Body of pancreas (tissue), 4 donors: ENCODE measurements at regions not wholly inside any gene's neighbourhood (a gene's known extent, or its start where the extent isn't known, plus 50 kb on each side); places are given as distances from the start of the nearest gene placed in this dataset.

Experiments used
- ATAC-seq: fragments of 150-250 bp; one replicate; pipeline ENCODE4 v1.9.1; 2016
- DNase-seq, 4 donors: peaks; one replicate each; pipeline ENCODE4 v3.0.0-alpha.2; 2019
- H3K27ac ChIP-seq, 4 donors: fragments of 200-600 bp; sonication (generic); 1 replicate in 3 of 4; 2 replicates in 1 of 4; pipeline versions ENCODE4 v1.5.1 to v1.6.1; 2016 to 2019; ENCODE audit warnings: mild to moderate bottlenecking in 1 of 4, mixed read lengths in 1 of 4, moderate library complexity in 1 of 4
- H3K27me3 ChIP-seq, 2 donors: fragments of 200-600 bp; sonication (generic); one replicate each; pipeline ENCODE4 v1.6.0; 2016; ENCODE audit warnings: mild to moderate bottlenecking in 1 of 2
- H3K36me3 ChIP-seq, 2 donors: fragments of 200-600 bp; sonication (generic); replicated peaks in 1 of 2; 2 replicates each; pipeline ENCODE4 v1.5.1; 2016; ENCODE audit warnings: low read depth in 2 of 2; ENCODE audit not compliant: insufficient read depth in 1 of 2
- H3K4me1 ChIP-seq: fragments of 200-600 bp; sonication (generic); one replicate; pipeline ENCODE4 v1.6.0; 2016
- H3K4me3 ChIP-seq, 2 donors: fragments of 200-600 bp; sonication (generic); 1 replicate in 1 of 2; 2 replicates in 1 of 2; pipeline ENCODE4 v1.5.1; 2016 to 2019
- H3K9me3 ChIP-seq, 3 donors: fragments of 200-600 bp; sonication (generic); 1 replicate in 2 of 3; 2 replicates in 1 of 3; pipeline ENCODE4 v1.5.1; 2016
- POLR2A ChIP-seq, 3 donors: fragments of 450-650 bp; IDR thresholded peaks; one replicate each; pipeline ENCODE4 v1.6.1; 2016; ENCODE audit warnings: antibody characterized with exemption in 3 of 3, mild to moderate bottlenecking in 2 of 3
- WGBS, 2 donors: methylation state at CpG; one replicate each; pipeline ENCODE4 v1.1.5; 2017; 5-methylcytosine and 5-hydroxymethylcytosine counted together
- intact Hi-C: fragments of 100-400 bp; cut with DNase I; formaldehyde crosslinking; loops from one replicate; pipeline ENCODE4 v1.15.1; 2023
- TF ChIP-seq, protein P1 (sequence below), 7 experiments: fragments of 450-650 bp in 4 of 7; fragments of 200-600 bp in 3 of 7; sonication (generic) in 3 of 7; IDR thresholded peaks; one replicate each; pipeline ENCODE4 v1.5.1; 2016 to 2019; ENCODE audit warnings: antibody characterized with exemption in 7 of 7

DNA sequence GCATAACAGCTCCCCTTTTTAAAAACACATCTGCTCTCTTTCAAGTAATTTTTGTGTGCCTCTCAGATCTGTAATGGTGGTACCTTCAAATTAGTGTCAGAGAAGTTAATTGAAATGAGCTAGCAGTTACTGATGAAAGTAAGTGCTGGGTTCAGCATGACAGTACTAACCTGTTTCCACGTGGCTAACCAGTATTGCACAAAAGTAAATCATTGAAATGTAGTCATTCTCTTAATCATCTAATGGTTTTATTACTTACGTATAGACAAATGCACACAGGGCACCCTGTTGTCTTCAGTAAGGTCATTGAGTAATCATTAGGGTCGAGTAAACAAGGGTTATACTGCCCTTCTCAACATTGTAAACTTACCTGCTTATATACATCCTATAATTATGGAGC lies 157.8 kb upstream of the PRR16 start:
- H3K27ac ChIP-seq = no peak overlapping the region
- 25 to 26% methylated on average over 3 of the region's 3 CpGs for WGBS, 2 donors

DNA sequence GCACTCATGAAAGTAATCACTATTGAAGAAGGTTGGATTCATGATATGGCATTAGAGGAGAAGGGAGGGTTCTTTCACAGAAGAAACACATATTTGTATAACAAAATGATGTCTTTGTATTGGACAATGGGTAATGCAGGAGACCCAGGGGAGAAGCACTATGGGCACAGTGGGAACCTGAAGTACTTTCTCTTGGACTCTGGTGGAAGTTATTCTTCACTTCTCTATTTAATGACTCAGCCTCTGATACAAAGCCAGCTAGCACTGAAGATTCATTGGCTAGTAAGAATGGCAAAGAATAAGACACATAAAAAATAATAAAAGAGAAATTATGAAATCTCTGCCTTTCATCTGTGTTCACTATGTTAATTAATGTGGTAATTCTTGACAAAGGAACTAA lies 149.9 kb upstream of the PRR16 start:
- Histone ChIP-seq H3K4me1 (no peaks in the 10 kb centered on the region), H3K27me3 (no peaks in the 10 kb centered on the region), H3K27ac (no peak overlapping the region), H3K36me3 (no peaks in the 10 kb centered on the region), H3K4me3 (no peak overlapping the region), H3K9me3 (no peaks in the 10 kb centered on the region)
- intact Hi-C loops = no loop called here
- no peak for TF ChIP-seq POLR2A (IDR thresholded peaks at IDR 0.05)
- TF ChIP-seq, protein P1, sequence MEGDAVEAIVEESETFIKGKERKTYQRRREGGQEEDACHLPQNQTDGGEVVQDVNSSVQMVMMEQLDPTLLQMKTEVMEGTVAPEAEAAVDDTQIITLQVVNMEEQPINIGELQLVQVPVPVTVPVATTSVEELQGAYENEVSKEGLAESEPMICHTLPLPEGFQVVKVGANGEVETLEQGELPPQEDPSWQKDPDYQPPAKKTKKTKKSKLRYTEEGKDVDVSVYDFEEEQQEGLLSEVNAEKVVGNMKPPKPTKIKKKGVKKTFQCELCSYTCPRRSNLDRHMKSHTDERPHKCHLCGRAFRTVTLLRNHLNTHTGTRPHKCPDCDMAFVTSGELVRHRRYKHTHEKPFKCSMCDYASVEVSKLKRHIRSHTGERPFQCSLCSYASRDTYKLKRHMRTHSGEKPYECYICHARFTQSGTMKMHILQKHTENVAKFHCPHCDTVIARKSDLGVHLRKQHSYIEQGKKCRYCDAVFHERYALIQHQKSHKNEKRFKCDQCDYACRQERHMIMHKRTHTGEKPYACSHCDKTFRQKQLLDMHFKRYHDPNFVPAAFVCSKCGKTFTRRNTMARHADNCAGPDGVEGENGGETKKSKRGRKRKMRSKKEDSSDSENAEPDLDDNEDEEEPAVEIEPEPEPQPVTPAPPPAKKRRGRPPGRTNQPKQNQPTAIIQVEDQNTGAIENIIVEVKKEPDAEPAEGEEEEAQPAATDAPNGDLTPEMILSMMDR (IDR thresholded peaks at IDR 0.05) = no peak
- no peak for ATAC-seq
- DNase-seq = no peak

More for the DNA sequence above, 157.8 kb upstream of the PRR16 start:
- H3K9me3 ChIP-seq = no peaks in the 10 kb centered on the region
- TF ChIP-seq, protein P1 (IDR thresholded peaks at IDR 0.05) = no peak
- no peak for TF ChIP-seq POLR2A (IDR thresholded peaks at IDR 0.05)
- no peaks in the 10 kb centered on the region for H3K36me3 ChIP-seq
- no peak for ATAC-seq
- no peaks in the 10 kb centered on the region for H3K27me3 ChIP-seq
- intact Hi-C loops = no loop called here
- H3K4me1 ChIP-seq = no peaks in the 10 kb centered on the region
- H3K4me3 ChIP-seq = no peak overlapping the region
- DNase-seq = no peak

DNA sequence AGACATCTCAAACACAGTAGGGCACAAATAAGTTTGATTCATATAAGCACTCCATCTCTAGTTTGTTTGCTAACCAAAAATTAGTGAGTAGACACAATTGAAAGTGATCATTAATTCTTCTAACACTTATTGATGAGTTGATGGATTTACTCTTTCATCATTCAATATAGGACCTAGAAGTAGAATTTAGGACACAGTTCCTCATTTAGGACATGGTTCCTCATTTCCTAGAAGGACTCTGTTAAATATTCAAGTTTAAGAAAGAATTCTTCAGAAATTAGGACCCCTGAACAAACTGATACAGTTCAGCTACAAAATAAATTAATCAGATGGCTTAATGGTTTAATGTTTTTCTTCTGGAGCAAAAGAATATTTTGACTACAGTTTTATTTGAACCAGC lies 143.5 kb upstream of the PRR16 start:
- Histone ChIP-seq H3K9me3 (no peaks in the 10 kb centered on the region), H3K4me3 (no peak overlapping the region), H3K27ac (no peak overlapping the region), H3K27me3 (no peaks in the 10 kb centered on the region), H3K4me1 (no peaks in the 10 kb centered on the region), H3K36me3 (no peaks in the 10 kb centered on the region)
- no peak for TF ChIP-seq POLR2A (IDR thresholded peaks at IDR 0.05)
- TF ChIP-seq, protein P1 (IDR thresholded peaks at IDR 0.05) = no peak
- no peak for ATAC-seq
- no peak for DNase-seq
- intact Hi-C loops = no loop called here

DNA sequence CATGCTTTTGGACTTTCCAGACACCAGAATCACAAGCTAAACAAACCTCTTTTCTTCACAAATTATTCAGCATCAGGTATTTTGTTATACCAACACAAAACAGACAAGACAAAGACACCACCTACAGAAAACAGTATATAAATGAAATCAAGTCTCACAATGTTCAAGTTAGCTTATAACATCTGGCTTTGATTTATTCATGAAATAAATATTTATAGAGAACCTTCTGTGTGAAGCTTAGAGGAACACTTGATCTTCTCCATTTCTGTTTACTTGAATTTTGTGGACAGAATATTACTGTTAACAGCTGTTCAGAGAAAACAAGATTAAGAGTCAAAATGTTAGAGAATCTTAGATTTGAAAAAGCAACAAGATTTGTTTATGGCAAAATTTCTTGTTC lies 137.4 kb upstream of the PRR16 start:
- Histone ChIP-seq H3K9me3 (no peaks in the 10 kb centered on the region), H3K4me3 (no peak overlapping the region), H3K27me3 (no peaks in the 10 kb centered on the region), H3K4me1 (no peaks in the 10 kb centered on the region), H3K27ac (no peak overlapping the region), H3K36me3 (no peaks in the 10 kb centered on the region)
- TF ChIP-seq, protein P1 (IDR thresholded peaks at IDR 0.05) = no peak
- TF ChIP-seq POLR2A (IDR thresholded peaks at IDR 0.05) = no peak
- ATAC-seq = no peak
- DNase-seq = no peak
- intact Hi-C loops = no loop called here

DNA sequence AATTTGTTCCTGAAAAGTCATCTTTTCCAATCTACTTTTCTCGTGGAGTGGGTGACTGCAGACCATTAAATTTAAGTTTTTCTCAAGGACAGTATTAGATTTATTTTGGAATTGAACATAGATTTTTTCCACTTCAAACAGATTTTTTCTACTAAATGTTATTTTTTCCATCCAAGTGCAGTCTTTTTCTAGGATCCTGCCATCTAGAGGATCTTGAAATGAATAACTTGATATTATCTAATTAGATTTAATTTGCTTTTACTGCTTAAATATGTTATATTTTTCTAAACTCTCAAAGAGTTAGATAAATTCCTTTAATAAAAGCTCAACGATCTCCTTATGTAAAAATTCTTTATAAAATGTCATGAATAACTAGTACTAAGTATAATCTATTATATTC lies 136.9 kb upstream of the PRR16 start:
- 30 to 38% methylated on average over 2 of the region's 2 CpGs for WGBS, 2 donors
- DNase-seq (no peak), ATAC-seq (no peak)
- intact Hi-C loops = no loop called here
- no peak for TF ChIP-seq POLR2A (IDR thresholded peaks at IDR 0.05)
- TF ChIP-seq, protein P1 (IDR thresholded peaks at IDR 0.05) = no peak
- Histone ChIP-seq H3K27me3 (no peaks in the 10 kb centered on the region), H3K27ac (no peak overlapping the region), H3K4me3 (no peak overlapping the region), H3K36me3 (no peaks in the 10 kb centered on the region), H3K4me1 (no peaks in the 10 kb centered on the region), H3K9me3 (no peaks in the 10 kb centered on the region)
